CD14-positive monocyte (primary cell): ENCODE measurements at regions not wholly inside any gene's neighbourhood (a gene's known extent, or its start where the extent isn't known, plus 50 kb on each side); places are given as distances from the start of the nearest gene placed in this dataset.

Experiments
- DNase-seq, 3 donors: peaks; one replicate each; pipeline ENCODE4 v3.0.0-alpha.2; 2011 to 2022
- H2AFZ ChIP-seq: 2 replicates; pipeline ENCODE4 v1.6.0; 2012; ENCODE audit warnings: mild to moderate bottlenecking, low read depth, low read length, inconsistent platforms; ENCODE audit not compliant: insufficient read depth, poor library complexity, severe bottlenecking
- H3K27ac ChIP-seq, 2 donors: 1 replicate in 1 of 2; 2 replicates in 1 of 2; pipeline ENCODE4 v1.5.1; 2012 to 2013; ENCODE audit warnings: low read length in 2 of 2, control low read depth in 1 of 2, inconsistent platforms in 1 of 2, low read depth in 1 of 2, mild to moderate bottlenecking in 1 of 2
- H3K27me3 ChIP-seq, 2 donors: one replicate each; pipeline versions ENCODE4 v1.6.0 to v1.6.1; 2011 to 2013; ENCODE audit warnings: low read length in 2 of 2; ENCODE audit not compliant: control insufficient read depth in 2 of 2, insufficient read depth in 2 of 2
- H3K36me3 ChIP-seq, 2 donors: replicated peaks in 1 of 2; 1 replicate in 1 of 2; 2 replicates in 1 of 2; pipeline versions ENCODE4 v1.5.1 to v1.6.1; 2012 to 2013; ENCODE audit warnings: low read length in 2 of 2, control low read depth in 1 of 2, inconsistent platforms in 1 of 2, mild to moderate bottlenecking in 1 of 2; ENCODE audit not compliant: insufficient read depth in 2 of 2, control insufficient read depth in 1 of 2
- H3K4me1 ChIP-seq, 2 donors: 1 replicate in 1 of 2; 2 replicates in 1 of 2; pipeline versions ENCODE4 v1.5.1 to v1.6.1; 2012 to 2013; ENCODE audit warnings: low read length in 2 of 2, control low read depth in 1 of 2, inconsistent platforms in 1 of 2, mild to moderate bottlenecking in 1 of 2, moderate library complexity in 1 of 2; ENCODE audit not compliant: insufficient read depth in 2 of 2, control insufficient read depth in 1 of 2
- H3K4me2 ChIP-seq: replicated peaks from 2 replicates; pipeline ENCODE3; 2012; ENCODE audit warnings: low read length, moderate library complexity, mild to moderate bottlenecking; ENCODE audit not compliant: poor library complexity, severe bottlenecking; ENCODE audit errors: extremely low read depth
- H3K4me3 ChIP-seq, 3 experiments: fragments of 200-600 bp in 1 of 3; sonication (generic) in 1 of 3; replicated peaks in 1 of 3; 1 replicate in 2 of 3; 2 replicates in 1 of 3; pipeline ENCODE4 v1.5.1; 2011 to 2013; ENCODE audit warnings: low read length in 3 of 3, mild to moderate bottlenecking in 3 of 3, control low read depth in 2 of 3, low read depth in 2 of 3, inconsistent platforms in 1 of 3, moderate library complexity in 1 of 3
- H3K79me2 ChIP-seq: 2 replicates; pipeline ENCODE4 v1.6.0; 2012; ENCODE audit warnings: mild to moderate bottlenecking, control low read depth, inconsistent platforms, low read length, moderate library complexity; ENCODE audit not compliant: insufficient read depth
- H3K9ac ChIP-seq: 2 replicates; pipeline ENCODE4 v1.6.0; 2017; ENCODE audit warnings: low read length, mild to moderate bottlenecking; ENCODE audit not compliant: insufficient read depth, poor library complexity, severe bottlenecking
- H3K9me3 ChIP-seq, 2 donors: replicated peaks in 1 of 2; 1 replicate in 1 of 2; 2 replicates in 1 of 2; pipeline versions ENCODE4 v1.5.1 to v1.6.1; 2012 to 2013; ENCODE audit warnings: low read length in 2 of 2, control low read depth in 1 of 2; ENCODE audit not compliant: control insufficient read depth in 1 of 2, insufficient read depth in 1 of 2
- H4K20me1 ChIP-seq: 2 replicates; pipeline ENCODE4 v1.6.0; 2012; ENCODE audit warnings: mild to moderate bottlenecking, low read length, control low read depth, moderate library complexity; ENCODE audit not compliant: insufficient read depth
- H3K27ac Mint-ChIP-seq, 7 donors: one replicate each; pipeline ENCODE4 v1.8.0; 2020; ENCODE audit warnings: mild to moderate bottlenecking in 7 of 7, mixed read lengths in 7 of 7, moderate library complexity in 6 of 7, inconsistent platforms in 2 of 7
- H3K27me3 Mint-ChIP-seq, 3 donors: one replicate each; pipeline ENCODE4 v1.8.0; 2021 to 2022; ENCODE audit warnings: low read depth in 3 of 3, mild to moderate bottlenecking in 3 of 3, mixed read lengths in 3 of 3, moderate library complexity in 3 of 3, inconsistent platforms in 1 of 3
- H3K36me3 Mint-ChIP-seq, 2 donors: one replicate each; pipeline ENCODE4 v1.8.0; 2020; ENCODE audit warnings: mixed read lengths in 2 of 2, inconsistent platforms in 1 of 2, mild to moderate bottlenecking in 1 of 2
- H3K4me1 Mint-ChIP-seq: one replicate; pipeline ENCODE4 v1.8.0; 2020; ENCODE audit warnings: mild to moderate bottlenecking, mixed read lengths
- H3K4me3 Mint-ChIP-seq, 2 donors: one replicate each; pipeline ENCODE4 v1.8.0; 2020; ENCODE audit warnings: mild to moderate bottlenecking in 2 of 2, mixed read lengths in 2 of 2, moderate library complexity in 1 of 2
- H3K9me3 Mint-ChIP-seq, 7 donors: one replicate each; pipeline ENCODE4 v1.8.0; 2020 to 2022; ENCODE audit warnings: mixed read lengths in 7 of 7, mild to moderate bottlenecking in 6 of 7, moderate library complexity in 6 of 7, inconsistent platforms in 2 of 7
- WGBS: methylation state at CpG from one replicate; pipeline ENCODE4 v1.1.5; 2013; ENCODE audit warnings: missing lambda C conversion rate; ENCODE audit not compliant: insufficient coverage; 5-methylcytosine and 5-hydroxymethylcytosine counted together
- intact Hi-C, 2 donors: fragments of 100-400 bp; cut with micrococcal nuclease; formaldehyde crosslinking; loops; one replicate each; pipeline versions ENCODE4 v1.15.0 to v1.15.1; 2023
- TF ChIP-seq, protein P1 (sequence below): fragments of 200-600 bp; IDR thresholded peaks from one replicate; pipeline ENCODE4 v1.8.0; 2022; ENCODE audit warnings: antibody characterized with exemption, mild to moderate bottlenecking

- no peak overlapping the region for H3K27ac ChIP-seq
- no peaks in the 10 kb centered on the region for H3K4me1 ChIP-seq
- Mint-ChIP-seq H3K4me3 (no peak overlapping the region), H3K36me3 (no peaks in the 10 kb centered on the region), H3K9me3 (peaks cover 0 to 7% (median 2%) of the 10 kb centered on the region in 7 donors), H3K4me1 (no peaks in the 10 kb centered on the region), H3K27me3 (peaks cover 0 to 7% (median 5%) of the 10 kb centered on the region in 3 donors), H3K27ac (no peak overlapping the region)
- H3K4me3 ChIP-seq: no peak overlapping the region
- peaks cover 0 to 3% of the 10 kb centered on the region in 2 donors for H3K27me3 ChIP-seq
- H3K9ac ChIP-seq: no peak overlapping the region
- H3K36me3 ChIP-seq: no peaks in the 10 kb centered on the region
- WGBS: 100% methylated on average over 1 of the region's 3 CpGs
- H3K4me2 ChIP-seq: no peak overlapping the region
- no peak for DNase-seq
- intact Hi-C loops: no loop called here
- H2AFZ ChIP-seq: no peak overlapping the region
- no peaks in the 10 kb centered on the region for H4K20me1 ChIP-seq
- no peaks in the 10 kb centered on the region for H3K79me2 ChIP-seq
- TF ChIP-seq, protein P1, sequence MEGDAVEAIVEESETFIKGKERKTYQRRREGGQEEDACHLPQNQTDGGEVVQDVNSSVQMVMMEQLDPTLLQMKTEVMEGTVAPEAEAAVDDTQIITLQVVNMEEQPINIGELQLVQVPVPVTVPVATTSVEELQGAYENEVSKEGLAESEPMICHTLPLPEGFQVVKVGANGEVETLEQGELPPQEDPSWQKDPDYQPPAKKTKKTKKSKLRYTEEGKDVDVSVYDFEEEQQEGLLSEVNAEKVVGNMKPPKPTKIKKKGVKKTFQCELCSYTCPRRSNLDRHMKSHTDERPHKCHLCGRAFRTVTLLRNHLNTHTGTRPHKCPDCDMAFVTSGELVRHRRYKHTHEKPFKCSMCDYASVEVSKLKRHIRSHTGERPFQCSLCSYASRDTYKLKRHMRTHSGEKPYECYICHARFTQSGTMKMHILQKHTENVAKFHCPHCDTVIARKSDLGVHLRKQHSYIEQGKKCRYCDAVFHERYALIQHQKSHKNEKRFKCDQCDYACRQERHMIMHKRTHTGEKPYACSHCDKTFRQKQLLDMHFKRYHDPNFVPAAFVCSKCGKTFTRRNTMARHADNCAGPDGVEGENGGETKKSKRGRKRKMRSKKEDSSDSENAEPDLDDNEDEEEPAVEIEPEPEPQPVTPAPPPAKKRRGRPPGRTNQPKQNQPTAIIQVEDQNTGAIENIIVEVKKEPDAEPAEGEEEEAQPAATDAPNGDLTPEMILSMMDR: no peak
- no peaks in the 10 kb centered on the region for H3K9me3 ChIP-seq
These were observed 168.4 kb downstream of the IRS1 start for GRCh38 chr2:226631187-226631586.

DNA sequence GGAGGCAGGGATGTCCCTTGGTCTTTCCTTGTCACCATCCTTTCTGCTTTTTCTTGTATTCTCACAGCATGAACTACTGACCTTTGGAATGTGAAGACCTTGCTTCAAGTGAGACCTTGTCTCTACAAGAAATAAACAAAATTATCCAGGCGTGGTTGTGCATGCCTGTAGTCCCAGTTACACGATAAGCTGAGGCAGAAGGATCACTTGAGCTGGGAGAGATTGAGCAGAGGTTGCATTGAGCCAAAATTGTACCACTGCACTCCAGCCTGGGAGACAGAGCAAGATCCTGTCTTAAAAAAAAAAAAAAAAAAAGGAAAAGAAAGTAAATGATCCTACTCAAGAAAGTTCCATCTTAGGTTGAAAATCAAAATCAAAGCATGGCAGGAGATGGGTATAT lies 173.7 kb downstream of the IRS1 start:
- Histone ChIP-seq H3K4me1 (no peaks in the 10 kb centered on the region), H4K20me1 (no peaks in the 10 kb centered on the region), H3K79me2 (no peaks in the 10 kb centered on the region), H3K9ac (no peak overlapping the region), H3K4me3 (no peak overlapping the region), H3K9me3 (no peaks in the 10 kb centered on the region), H3K27ac (no peak overlapping the region), H2AFZ (no peak overlapping the region), H3K27me3 (no peaks in the 10 kb centered on the region), H3K4me2 (no peak overlapping the region), H3K36me3 (no peaks in the 10 kb centered on the region)
- H3K9me3 Mint-ChIP-seq: peaks cover 0 to 7% (median 2%) of the 10 kb centered on the region in 7 donors
- no peaks in the 10 kb centered on the region for H3K4me1 Mint-ChIP-seq
- TF ChIP-seq, protein P1: no peak
- H3K4me3 Mint-ChIP-seq: no peak overlapping the region
- H3K36me3 Mint-ChIP-seq: no peaks in the 10 kb centered on the region
- no peak overlapping the region for H3K27ac Mint-ChIP-seq
- H3K27me3 Mint-ChIP-seq: peaks cover 0 to 6% (median 0%) of the 10 kb centered on the region in 3 donors
- intact Hi-C loops: no loop called here
- no peak for DNase-seq
- WGBS: 83% methylated on average over 1 of the region's 2 CpGs
